GM12878 (cell line): ENCODE measurements at regions not wholly inside any gene's neighbourhood (a gene's known extent, or its start where the extent isn't known, plus 50 kb on each side); places are given as distances from the start of the nearest gene placed in this dataset.

Experiments
- CHD2 ChIP-seq: IDR thresholded peaks from 2 replicates; pipeline ENCODE4 v1.6.1; 2011; ENCODE audit warnings: low read depth, low read length, improper control_type of control experiment, borderline replicate concordance
- CTCF ChIP-seq, 3 experiments: IDR thresholded peaks in 2 of 3; conservative IDR thresholded peaks in 1 of 3; 2 replicates each; pipeline ENCODE4 v1.5.1; 2011; ENCODE audit warnings: low read depth in 3 of 3, low read length in 3 of 3, mild to moderate bottlenecking in 3 of 3, control low read depth in 2 of 3, moderate library complexity in 2 of 3, inconsistent platforms in 1 of 3, mixed read lengths in 1 of 3; ENCODE audit not compliant: control insufficient read depth in 2 of 3, insufficient read depth in 1 of 3; ENCODE audit errors: extremely low read depth in 1 of 3
- POLR2A ChIP-seq: IDR thresholded peaks from 2 replicates; pipeline ENCODE4 v1.6.1; 2011; ENCODE audit warnings: low read depth, mild to moderate bottlenecking, low read length
- SIN3A ChIP-seq: IDR thresholded peaks from 2 replicates; pipeline ENCODE4 v1.6.1; 2012; ENCODE audit warnings: low read depth, low read length, improper control_type of control experiment
- SMAD1 ChIP-seq: fragments of 450-650 bp; IDR thresholded peaks from 2 replicates; pipeline ENCODE4 v1.6.1; 2018; ENCODE audit warnings: mild to moderate bottlenecking, low read depth; ENCODE audit not compliant: partially characterized antibody
- SP1 ChIP-seq: IDR thresholded peaks from one replicate; pipeline ENCODE4 v1.6.1; 2011; ENCODE audit warnings: low read depth, low read length
- SREBF2 ChIP-seq: IDR thresholded peaks from 2 replicates; pipeline ENCODE4 v1.6.1; 2012; ENCODE audit warnings: mild to moderate bottlenecking, low read length
- SUZ12 ChIP-seq: fragments of 200-600 bp; sonication (generic); IDR thresholded peaks from one replicate; pipeline ENCODE4 v1.6.1; 2018; ENCODE audit warnings: antibody characterized with exemption, mild to moderate bottlenecking; ENCODE audit not compliant: unreplicated experiment

- TF ChIP-seq CTCF (IDR thresholded peaks at IDR 0.05 in 2 of 3, conservative IDR thresholded peaks at IDR 0.05 in 1 of 3; ENCODE audit: control insufficient read depth in 2 of 3, extremely low read depth in 1 of 3, insufficient read depth in 1 of 3, low read depth in 3 of 3, low read length in 3 of 3) (no peak), SUZ12 (no peak), SIN3A (no peak), POLR2A (no peak), CHD2 (no peak), SP1 (no peak), SREBF2 (no peak), SMAD1 (no peak)
Observed at GRCh38 chr21:45338311-45339017, 50.8 kb upstream of the POFUT2 start.
